Omental fat pad (tissue), 2 donors: ENCODE measurements at regions not wholly inside any gene's neighbourhood (a gene's known extent, or its start where the extent isn't known, plus 50 kb on each side); places are given as distances from the start of the nearest gene placed in this dataset. TPM values are rescaled to one million over a fixed set of nuclear protein-coding genes. Genes with fewer than 3 reads are reported as not detected.
"Not testable (repeated sequence)": the region's sequence is repeated elsewhere in the genome, so short reads cannot be mapped to it uniquely, and the experiment has no call there.

Experiments used
- ATAC-seq: fragments of 150-250 bp; one replicate; pipeline ENCODE4 v1.9.1; 2016; ENCODE audit warnings: mild to moderate bottlenecking, moderate library complexity; ENCODE audit not compliant: low FRiP score
- DNase-seq: peaks from one replicate; pipeline ENCODE4 v3.0.0-alpha.2; 2019; ENCODE audit warnings: low spot score
- small RNA-seq: library from RNA; depleted of rRNA; stranded (forward); fragments of <200 nt; gene quantifications from one replicate; pipeline ENCODE3, GENCODE V24; 2016

DNA sequence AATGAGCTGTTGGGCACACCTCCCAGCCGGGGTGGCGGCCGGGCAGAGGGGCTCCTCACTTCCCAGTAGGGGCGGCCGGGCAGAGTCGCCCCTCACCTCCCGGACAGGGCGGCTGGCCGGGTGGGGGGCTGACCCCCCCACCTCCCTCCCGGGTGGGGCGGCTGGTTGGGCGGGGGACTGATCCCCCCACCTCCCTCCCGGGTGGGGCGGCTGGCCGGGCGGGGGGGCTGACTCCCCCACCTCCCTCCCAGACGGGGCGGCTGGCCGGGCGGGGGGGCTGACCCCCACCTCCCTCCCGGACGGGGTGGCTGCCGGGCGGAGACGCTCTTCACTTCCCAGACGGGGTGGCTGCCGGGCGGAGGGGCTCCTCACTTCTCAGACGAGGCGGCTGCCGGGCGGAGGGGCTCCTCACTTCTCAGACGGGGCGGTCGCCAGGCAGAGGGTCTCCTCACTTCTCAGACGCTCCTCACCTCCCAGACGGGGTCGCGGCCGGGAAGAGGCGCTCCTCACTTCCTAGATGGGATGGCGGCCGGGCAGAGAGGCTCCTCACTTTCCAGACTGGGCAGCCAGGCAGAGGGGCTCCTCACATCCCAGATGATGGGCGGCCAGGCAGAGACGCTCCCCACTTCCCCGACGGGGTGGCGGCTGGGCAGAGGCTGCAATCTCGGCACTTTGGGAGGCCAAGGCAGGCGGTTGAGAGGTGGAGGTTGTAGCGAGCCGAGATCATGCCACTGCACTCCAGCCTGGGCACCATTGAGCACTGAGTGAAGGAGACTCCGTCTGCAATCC lies 75.4 kb downstream of the LAT start:
- DNase-seq, ATAC-seq: not testable (repeated sequence)

DNA sequence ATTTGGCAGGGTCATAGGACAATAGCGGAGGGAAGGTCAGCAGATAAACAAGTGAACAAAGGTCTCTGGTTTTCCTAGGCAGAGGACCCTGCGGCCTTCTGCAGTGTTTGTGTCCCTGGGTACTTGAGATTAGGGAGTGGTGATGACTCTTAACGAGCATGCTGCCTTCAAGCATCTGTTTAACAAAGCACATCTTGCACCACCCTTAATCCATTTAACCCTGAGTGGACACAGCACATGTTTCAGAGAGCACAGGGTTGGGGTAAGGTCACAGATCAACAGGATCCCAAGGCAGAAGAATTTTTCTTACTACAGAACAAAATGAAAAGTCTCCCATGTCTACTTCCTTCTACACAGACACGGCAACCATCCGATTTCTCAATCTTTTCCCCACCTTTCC lies 74.7 kb downstream of the LAT start:
- not testable (repeated sequence) for ATAC-seq, DNase-seq

Small RNA genes in the stretch of these regions (small RNA-seq; reads per million reads assigned to genes)
- not detected for gene AC025279.1
- not detected for gene SNX29P2
